ENCODE measurements at regions not wholly inside any gene's neighbourhood (a gene's known extent, or its start where the extent isn't known, plus 50 kb on each side); places are given as distances from the start of the nearest gene placed in this dataset.
A peak's percentile ranks its signal among the peaks of the same experiment; 100 is the strongest.
"Not testable (repeated sequence)": the region's sequence is repeated elsewhere in the genome, so short reads cannot be mapped to it uniquely, and the experiment has no call there.

DNA sequence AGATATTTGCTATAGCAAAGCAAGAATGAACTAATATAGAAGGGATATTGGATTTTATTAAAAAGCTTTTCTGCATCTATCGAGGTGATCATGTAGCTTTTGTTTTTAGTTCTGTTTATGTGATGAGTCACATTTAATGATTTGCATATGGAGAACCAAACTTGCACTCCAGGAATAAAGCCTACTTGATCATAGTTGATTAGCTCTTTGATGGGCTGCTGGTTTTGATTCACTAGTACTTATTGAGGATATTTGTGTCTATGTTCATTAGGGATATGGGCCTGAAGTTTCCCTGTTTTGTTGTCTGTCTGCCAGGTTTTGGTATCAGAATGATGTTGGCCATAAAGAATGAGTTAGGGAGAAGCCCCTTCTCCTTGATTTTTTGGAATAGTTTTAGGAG is 310.7 kb downstream of the ARPP21 start:
- no peak for DNase-seq

DNA sequence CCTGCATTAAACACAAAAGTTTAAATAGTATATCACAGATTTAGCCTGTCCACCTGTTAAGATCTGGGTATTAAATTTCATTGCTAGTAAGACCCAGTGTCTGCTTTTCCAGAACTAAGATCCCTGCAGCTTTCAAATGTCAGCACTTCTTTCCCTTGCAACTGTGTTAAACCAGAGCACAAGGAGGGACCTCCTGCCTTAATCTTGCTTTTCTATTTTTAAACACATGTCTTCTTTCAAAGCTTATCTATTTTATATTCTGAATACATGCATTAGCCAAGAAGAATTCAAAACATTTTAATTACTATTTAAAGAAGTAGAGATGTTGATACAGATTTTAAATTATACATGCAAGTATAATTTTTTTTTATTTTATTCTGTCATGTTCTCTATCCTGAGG is 315.1 kb downstream of the ARPP21 start:
- no peak for DNase-seq

DNA sequence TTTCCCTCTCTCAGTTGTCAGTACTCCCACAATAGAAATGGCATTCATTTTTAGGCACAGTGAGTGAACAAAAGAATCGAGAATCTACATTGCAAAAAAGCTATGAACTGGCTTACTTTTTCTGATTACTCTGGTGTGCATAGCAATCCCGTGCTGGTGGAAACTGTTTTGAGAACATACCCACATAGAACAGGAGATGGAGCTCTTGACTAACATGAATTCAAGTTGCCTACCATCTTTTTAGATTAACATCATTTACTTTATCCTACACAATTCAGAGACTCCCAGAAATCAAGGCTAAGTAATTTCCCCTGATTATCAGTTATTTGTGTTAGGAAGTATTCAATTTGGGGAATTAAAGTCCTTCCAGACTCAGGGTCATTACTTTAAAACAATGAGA is 326.6 kb downstream of the ARPP21 start:
- DNase-seq: peak; percentile 46

DNA sequence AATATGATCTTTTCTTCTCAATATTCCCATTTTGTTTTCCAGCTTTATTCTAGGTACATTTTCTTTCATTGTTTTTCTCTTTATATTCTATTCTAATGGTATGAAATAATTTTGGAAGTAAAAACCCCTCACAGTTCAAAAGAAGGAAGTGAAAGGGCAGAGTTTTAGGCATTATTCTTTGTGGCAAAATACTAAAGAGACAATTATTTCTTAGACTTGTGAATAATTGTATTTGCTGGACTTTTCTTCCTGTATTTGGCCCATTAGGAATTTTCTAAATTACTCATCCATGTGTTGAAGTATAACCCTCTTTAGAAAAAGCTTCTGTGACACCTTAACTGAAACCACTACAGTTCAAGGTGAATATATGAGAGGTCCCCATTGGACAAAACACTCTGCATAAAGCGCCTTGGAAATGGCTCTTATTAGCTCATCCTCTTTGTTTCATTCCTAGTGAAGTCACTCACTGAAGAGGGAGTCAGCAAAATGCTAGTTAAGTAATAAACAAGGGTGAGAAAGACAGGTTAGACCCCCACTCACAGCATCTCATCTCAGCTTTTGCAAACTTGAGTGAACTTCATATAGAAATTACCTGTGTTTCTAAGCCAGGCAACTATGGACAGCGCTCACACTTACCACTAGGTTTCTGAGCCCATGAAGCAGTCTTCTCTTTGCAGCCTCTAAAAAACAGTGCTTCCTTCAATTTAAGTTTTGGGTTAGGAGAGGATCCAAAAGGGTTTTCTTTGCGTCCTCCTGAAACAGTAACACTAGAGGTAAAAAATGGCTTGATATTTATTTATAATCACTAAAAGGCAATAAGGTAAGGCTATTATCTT is 327.5 kb downstream of the ARPP21 start:
- no peak for DNase-seq

DNA sequence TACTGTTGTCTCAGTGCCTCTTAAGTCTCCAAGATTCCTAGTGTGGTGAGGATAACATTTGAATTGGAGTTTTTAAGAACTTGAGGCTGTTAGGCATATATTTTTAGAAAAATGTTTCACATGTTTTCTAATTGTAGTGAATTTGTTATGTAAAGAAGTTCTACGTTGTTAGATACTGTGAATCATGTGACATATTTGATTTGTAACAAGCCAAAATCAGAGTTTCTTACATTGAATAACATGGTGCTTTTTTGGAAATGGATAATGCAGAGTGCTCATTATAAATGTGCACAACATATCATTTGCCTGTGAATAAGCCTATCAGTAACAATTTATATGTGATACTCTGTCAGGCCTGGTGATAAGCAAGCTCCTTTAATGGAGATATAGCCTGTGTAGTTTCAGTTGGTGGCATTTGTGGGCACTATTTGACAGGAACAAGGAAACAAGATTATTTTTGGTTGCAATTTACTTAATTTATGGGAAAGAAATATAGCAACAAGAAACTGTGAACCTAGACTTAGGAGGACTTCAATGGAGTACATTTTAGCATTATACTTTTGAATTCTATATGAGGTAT is 328.8 kb downstream of the ARPP21 start:
- DNase-seq: no peak

DNA sequence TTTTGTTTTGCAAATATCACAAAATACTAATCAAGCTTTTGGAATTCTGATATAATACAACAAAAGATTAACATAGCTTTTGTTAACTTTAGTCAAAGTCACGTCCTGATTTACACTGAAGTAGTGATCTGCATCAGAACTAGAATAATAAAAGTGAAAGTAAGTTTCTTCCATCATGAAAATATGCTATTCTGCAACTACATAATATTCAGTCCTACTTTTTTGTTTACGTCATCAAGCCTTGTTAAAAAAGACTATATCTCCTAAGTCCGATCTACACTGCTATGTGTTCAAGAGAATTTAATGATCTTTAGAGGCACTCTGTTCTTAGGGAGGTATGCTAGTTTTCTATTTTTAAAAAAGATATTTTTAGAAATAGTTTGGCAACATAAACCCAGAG is 330.1 kb downstream of the ARPP21 start:
- DNase-seq: no peak

DNA sequence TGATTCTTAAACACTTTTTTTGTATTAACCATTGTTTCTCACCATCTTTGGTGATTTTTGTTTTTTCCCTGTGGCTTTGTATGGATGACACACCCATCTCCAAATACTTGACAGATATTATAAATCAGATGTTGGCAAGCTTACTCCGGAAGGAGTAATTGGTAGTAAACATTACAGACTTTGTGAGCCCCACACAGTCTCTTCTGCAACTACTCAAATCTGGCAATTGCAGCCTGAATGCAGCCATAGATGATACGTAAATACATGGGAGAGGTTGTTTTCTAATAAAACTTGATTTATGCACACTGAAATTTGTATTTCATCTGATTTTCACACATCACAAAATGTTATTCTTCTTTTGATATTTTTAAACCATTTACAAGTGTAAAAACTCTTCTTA is 331.5 kb downstream of the ARPP21 start:
- no peak for DNase-seq

DNA sequence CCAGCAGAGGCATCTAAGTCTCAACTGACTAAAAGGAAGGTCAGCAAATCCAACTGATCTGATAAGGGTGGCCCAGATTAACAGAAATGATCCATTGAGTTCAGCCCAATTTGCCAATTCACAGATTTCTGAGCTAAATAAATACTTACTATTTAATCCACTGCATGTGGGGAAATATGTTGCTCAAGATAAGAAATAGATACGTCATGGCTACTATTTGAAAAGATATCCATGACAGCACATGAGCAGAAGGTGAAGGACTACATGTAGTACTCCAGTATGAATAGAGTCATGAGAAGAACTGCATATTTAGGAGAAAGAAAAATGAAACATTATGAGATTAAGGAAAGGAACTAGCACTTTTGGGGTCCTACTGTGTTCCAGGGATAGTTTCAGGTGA is 332.4 kb downstream of the ARPP21 start:
- no peak for DNase-seq

DNA sequence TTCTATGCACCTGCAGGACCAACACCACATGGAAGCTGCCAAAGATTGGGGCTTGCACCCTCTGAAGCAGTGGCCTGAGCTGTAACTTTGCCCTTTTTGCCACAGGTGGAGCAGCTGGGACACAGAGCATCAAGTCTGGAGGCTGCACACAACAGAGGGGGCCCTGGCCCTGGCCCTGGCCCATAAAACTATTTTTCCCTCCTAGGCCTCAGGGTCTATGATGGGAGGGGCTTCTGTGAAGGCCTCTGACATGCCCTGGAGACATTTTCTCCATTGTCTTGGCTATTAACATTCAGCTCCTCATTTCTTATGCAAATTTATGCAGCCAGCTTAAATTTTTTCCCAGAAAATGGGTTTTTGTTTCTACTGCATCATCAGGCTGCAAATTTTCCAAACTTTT is 335.5 kb downstream of the ARPP21 start:
- DNase-seq: no peak

DNA sequence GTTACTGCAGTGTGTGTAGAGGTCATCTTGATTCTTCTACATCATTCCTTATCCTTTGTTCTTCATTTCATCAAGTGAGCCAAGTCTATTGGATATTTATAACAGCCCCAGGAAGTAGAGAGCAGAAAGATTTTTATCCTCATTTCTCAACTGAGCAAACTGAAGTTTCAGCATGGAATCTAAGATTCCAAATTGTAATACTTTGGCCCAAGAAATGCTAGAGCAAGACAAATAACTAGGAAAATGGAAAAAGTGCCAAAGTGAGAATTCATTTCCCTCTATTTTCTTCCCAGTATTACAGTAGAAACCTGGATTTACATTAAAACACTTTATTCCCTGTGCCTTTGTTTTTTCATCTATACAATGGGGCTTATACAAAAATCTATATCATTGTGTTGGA is 346.8 kb downstream of the ARPP21 start:
- DNase-seq: no peak

DNA sequence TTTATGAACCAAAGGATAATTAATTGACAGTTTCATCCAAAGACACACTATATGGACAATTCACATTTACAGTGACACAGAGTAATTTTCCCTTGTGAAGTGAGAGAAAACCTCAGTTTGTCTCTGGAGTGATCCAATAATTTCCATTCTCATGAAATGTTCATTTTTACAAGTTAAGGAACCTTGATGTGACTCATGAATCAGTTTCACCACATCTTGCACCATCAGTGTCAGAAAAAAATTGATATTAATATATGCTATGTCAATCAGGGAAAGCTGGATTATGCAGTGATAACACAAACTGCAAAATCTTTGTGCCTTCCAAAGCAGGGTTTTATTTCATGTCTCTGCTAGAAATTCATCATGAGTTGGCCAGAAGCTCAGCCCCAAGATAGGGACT is 348.1 kb downstream of the ARPP21 start:
- DNase-seq: no peak

DNA sequence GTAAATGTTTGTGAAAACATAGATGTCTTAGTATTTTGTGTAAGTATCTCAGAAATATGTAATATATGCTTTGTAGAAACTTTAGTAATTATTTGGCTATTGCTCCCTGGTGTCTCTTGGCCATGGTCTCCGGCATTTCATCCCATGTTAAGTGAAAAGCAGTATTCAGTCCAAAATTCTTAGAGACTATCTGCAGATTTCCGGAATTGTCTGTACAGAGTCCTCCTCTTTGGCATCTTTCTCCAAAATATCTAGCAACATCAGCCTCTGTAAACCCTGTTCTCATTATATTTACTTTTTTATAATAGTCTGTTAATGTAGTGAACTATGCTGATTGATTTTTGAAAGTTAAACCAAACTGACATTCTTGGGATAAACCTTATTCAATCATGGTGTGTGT is 352.7 kb downstream of the ARPP21 start:
- no peak for DNase-seq

DNA sequence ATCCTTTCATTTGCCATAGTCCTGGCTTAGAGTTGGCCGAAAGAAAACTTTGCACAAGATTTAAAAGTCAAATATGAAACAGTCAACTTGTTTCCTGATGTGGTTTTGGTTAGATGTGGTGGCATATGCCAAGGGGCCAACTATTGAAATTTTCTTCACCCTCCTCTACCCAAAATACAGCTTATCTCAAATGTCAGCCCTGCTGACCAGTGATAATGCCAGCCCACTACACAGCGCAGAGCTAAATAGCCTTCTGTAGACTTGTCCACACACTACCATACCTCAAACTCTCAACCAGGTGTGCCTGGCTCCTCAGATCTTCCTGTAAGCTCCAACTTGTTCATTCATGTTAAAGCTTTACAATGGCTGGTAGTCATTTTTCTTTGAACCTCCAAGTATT is 368.5 kb upstream of the STAC start:
- no peak for DNase-seq

DNA sequence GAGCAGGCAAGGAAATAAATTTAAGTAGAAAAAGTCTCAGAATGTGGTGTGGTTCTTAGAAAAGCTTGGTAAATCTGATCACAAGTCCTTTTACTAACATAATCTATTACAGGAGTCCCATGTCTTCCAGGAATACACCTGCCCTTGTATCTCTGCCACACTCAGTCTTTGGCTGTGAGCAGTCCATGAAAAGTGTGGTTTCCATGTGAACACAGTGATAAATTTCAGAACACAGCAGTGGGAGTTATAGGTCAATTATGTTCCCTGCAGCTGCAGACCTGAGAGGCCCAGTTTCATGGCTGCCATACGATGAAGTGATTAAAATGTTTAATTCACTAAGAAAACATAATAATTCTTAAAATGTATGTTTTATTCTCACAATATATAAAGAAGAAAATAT is 366.9 kb upstream of the STAC start:
- no peak for DNase-seq

DNA sequence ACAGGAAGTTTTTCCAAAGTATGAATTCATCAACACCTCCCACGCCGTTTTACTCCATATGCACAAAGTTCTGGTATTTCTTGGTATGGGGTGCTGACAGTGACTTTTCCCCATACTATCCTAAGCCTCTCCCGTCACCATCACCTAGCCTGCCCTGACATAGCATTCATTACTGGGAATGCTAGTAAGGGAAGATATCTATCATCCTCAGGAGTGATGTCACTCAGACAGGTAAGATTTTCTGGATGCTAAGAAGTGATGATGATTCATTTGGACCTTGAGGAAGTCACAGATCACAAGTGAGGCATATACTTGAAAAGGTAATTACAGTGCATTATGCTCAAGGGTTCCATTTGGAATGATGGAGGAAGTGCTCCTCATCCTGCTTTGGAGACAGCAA is 355.1 kb upstream of the STAC start:
- DNase-seq: no peak

DNA sequence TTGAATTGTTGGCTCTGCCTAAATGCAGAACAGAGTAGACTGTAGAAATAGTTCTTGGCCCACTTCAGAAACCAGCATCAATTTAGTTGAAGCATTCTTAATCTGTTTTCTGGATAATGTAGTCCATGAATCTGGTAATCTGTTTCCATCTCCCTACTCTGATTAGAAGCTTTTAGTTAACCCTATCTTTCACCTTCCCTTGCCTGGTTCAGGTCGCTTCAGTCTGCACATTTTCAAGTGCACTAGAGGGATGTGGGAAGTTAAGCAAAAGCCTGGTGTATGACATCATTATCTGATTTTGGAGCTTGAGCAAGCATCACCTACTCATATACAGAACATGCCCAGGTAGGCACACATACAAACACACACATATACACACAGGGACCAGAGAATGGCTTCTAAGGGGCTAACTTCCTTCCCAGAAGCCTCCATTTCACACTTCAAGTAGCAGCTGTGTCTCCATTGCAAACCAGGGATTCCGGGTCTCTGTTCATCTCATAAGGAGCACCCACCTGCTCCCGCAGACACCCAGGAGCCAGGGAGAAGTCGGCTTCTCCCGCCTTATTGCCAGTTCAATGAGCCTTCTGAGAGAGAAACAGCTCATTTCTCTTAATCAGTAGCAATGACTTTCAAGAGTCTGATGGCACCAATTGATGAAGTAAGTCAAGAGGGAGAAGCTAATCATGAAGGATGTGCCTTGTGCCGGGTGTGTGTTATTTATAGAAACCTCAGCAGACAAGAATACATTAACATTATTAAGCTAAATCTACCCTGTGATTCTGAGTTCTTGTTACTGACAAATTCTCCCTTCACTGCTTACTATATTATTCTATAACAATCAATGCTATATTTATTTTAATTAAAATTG is 347.9 kb upstream of the STAC start:
- no peak for DNase-seq

DNA sequence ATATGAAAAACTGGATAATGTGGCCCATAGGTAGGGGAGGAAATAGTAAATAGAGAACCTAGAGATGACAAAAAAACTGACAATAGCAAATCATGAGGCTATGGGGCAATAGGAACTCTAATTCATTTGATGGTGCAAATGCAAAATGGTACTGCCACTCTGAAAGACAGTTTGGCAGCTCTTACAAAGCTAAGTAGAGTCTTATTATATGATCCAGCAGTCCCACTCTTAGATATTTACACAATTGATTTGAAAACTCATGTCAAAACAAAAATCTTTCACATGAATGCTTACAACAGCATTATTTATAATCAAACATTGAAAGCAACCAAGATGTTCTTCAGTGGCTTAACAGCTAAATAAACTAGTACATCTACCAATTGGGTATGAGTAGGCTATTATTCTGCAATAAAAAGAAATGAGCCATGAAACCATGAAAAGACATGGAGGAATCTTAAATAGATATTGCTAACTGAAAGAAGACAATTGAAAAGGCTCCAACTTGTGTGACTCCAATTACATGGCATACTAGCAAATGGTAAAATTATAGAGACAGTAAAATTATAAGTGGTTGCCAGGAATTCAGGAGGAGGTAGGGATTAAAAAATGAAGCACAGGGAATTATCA is 321.8 kb upstream of the STAC start:
- no peak for DNase-seq

DNA sequence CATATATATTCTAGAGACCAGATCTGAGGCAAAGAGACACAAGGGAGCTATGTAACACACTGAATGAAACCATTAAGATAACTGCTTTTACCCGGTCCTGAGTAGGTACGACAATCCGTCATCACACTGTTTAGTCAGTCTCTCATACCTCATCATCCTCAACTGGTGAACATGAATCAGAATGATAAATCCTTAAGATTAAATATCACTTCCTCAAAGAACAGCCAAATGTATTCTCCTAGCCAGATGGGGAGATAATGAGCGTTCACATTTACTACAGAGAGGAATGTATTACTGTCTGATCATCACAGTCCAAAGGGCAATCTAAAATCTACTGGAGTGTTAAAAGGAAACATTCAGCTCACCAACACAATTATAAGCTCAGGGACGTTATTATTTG is 319.4 kb upstream of the STAC start:
- DNase-seq: no peak

DNA sequence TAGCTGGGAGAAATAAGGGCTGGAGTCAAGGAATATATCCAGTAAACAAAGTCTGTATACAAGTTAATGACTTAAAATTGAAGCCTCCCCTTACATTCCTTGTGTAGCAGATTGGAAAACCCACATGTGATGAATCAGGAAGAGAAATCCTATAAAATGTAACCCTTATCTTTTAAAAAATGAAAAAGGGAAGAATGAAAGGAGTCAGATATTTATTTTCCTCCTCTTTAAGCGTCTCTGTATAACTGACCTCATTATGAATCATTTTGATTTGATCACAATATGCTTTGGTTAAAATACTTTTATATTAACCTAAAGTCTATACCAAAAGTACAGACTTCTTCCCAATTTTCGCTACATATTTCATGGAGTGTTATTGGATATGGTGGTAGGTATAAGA is 316.3 kb upstream of the STAC start:
- no peak for DNase-seq

DNA sequence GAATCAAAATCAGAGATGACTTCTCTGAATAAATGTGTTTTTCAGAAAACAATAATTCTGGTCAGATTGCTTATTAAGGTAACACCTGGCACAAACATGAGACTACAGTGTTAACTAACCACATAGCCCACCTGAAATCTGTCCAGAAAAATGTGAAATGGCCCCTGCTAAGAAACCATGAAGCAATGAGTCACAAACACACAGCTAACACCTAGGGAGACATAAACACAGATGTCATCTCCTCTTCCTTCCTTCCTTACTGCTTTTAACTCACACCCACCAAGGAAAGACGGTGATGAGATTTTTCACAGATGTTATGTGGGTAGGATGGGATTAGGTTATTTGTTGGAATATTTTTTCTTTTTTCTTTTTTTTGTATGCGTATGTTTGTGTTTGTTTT is 315.0 kb upstream of the STAC start:
- no peak for DNase-seq

DNA sequence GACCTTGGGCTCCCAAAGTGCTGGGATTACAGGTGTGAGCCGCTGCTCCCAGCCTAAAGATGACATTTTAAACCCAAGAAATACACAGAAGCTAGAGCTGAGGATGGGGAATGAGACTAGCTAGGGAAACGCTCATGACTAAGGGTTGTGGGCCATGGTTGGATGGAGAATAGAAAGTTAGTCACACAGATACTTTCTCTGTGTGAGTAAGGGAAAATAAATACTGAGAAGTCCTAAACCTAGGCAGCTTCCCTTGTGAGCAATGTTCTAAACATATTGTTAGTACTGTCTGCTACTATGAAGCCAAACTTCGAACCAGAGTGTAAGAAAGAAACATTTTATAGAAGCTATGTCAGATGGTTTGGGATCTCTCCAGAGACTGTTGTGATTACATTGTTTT is 304.8 kb upstream of the STAC start:
- no peak for DNase-seq

DNA sequence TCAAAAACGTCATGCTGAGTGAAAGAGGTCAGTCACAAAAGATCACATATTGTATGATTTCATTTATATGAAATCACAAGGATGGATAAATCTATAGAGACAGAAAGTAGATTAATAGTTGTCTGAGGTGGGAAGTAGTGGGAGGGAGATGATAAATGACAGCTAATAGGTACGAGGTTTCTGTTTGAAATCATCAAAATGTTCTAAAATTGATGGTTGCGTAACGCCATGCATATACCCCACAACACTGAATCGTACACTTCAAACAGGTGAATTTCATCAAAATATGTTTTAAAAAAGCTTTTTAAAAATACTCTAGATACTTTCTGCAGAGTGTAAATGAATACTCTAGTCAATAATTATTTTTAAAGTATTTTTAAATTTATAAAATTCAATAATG is 303.0 kb upstream of the STAC start:
- DNase-seq: no peak

DNA sequence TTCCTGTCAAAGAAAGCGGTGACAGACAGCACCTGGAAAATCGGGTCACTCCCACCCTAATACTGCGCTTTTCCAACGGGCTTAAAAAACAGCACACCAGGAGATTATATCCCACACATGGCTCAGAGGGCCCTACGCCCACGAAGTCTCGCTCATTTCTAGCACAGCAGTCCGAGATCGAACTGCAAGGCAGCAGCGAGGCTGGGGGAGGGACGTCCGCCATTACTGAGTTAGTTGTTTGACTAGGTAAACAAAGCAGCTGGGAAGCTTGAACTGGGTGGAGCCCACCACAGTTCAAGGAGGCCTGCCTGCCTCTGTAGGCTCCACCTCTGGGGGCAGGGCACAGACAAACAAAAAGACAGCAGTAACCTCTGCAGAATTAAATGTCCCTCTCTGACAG is 297.3 kb upstream of the STAC start:
- not testable (repeated sequence) for DNase-seq

Measured in fibroblast of skin of scalp (primary cell).